ENCODE measurements at regions not wholly inside any gene's neighbourhood (a gene's known extent, or its start where the extent isn't known, plus 50 kb on each side); places are given as distances from the start of the nearest gene placed in this dataset.

DNA sequence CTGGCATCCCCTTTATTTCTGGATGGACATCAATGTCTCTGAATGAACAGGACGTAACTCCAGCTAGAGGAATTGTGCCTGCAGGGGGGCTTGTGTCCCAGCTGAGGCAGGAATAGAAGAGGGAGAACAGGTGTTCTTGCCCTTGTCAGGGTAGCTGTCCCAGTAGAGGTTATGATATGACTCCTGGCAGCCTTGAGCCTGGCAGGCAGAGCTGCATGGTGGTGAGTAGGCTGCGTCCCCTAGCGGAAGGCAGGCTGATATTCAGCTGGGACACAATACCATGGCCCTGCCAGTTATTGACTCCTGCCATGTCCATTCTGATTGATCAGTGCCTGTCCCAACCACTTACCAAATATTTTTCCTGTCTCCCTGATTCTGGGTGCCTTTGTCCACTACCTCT is 197.2 kb downstream of the RAP2A start:
- TF ChIP-seq, protein P1, sequence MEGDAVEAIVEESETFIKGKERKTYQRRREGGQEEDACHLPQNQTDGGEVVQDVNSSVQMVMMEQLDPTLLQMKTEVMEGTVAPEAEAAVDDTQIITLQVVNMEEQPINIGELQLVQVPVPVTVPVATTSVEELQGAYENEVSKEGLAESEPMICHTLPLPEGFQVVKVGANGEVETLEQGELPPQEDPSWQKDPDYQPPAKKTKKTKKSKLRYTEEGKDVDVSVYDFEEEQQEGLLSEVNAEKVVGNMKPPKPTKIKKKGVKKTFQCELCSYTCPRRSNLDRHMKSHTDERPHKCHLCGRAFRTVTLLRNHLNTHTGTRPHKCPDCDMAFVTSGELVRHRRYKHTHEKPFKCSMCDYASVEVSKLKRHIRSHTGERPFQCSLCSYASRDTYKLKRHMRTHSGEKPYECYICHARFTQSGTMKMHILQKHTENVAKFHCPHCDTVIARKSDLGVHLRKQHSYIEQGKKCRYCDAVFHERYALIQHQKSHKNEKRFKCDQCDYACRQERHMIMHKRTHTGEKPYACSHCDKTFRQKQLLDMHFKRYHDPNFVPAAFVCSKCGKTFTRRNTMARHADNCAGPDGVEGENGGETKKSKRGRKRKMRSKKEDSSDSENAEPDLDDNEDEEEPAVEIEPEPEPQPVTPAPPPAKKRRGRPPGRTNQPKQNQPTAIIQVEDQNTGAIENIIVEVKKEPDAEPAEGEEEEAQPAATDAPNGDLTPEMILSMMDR (conservative IDR thresholded peaks at IDR 0.05; ENCODE audit: control insufficient read depth, insufficient read depth, low read depth, low read length), result peak; percentile 7
- DNase-seq (ENCODE audit: low read depth), result no peak
- no peak overlapping the region for H3K4me3 ChIP-seq (ENCODE audit: control insufficient read depth, low read depth, low read length)

DNA sequence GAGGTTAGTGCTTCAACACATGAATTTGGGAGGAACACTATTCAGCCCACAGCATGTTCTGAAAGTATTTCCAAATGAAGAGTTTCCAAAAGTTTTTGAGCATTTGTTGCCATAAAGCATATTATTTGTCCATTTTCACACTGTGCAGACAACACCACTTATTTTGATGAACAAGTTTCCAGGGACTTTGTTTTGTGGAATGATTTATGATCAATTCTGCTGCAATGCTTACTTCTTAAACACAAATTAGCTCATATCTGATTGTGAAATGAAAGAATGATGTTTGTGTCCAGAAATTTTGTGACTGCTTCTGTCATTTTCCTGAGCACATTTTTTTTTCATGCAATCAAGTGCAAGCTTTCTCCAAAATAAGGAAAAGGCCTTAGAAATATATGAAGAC is 205.3 kb downstream of the RAP2A start:
- no peak overlapping the region for H3K4me3 ChIP-seq (ENCODE audit: control insufficient read depth, low read depth, low read length)
- TF ChIP-seq, protein P1 (conservative IDR thresholded peaks at IDR 0.05; ENCODE audit: control insufficient read depth, insufficient read depth, low read depth, low read length), result no peak
- peak; percentile 6 for DNase-seq (ENCODE audit: low read depth)

DNA sequence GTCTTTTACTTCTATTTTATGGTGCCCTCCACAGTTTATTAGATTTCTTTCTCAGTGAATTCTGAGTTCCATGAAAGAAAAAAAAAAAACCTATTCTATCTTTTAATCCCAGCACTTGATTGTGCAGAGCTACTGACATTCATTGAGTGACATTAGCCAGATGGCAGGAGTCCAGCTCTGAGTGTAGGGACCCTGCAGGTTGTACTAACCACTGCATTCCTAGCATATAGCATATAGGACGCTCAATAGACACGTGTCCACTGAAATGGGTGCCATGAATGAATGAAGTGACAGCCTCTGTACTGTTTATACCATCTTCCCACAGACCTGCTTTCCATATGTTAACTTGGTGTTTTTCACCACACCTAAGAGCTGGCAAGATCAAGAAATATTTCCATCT is 206.3 kb downstream of the RAP2A start:
- TF ChIP-seq, protein P1 (conservative IDR thresholded peaks at IDR 0.05; ENCODE audit: control insufficient read depth, insufficient read depth, low read depth, low read length), result no peak
- no peak overlapping the region for H3K4me3 ChIP-seq (ENCODE audit: control insufficient read depth, low read depth, low read length)
- DNase-seq (ENCODE audit: low read depth), result no peak

DNA sequence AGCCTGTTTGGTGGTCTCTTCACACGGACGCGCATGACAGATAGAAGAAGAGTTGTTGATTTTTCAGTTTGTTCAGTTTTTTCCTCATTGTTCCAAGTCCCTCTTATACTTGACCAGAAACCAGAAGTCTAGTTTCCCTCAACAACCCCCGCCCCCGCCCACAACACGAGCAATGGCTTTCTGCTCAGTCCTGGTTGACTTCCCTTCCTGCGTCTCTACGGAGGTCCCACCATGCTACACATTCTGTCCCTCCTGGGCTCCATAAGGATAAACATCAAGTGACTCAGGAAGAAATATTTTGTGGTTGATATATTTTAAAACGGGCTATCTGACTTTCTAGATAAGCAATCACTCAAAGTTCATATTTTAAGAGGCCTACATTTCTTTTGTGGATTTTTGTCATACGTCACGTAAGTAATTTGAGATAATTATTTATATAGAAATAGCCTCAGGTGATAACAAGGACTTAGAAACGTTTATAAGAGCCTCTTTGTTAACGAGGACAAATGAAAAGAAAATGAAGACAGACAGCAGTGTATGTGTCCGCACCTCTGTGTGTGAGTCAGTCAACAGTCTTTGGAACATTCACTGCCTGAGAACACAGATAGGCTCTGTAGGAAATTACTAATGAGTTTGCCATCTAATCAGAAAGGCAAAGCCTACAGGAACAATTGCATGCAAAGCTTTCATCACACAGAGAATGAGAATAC is 214.4 kb downstream of the RAP2A start:
- TF ChIP-seq, protein P1 (conservative IDR thresholded peaks at IDR 0.05; ENCODE audit: control insufficient read depth, insufficient read depth, low read depth, low read length), result no peak
- H3K4me3 ChIP-seq (ENCODE audit: control insufficient read depth, low read depth, low read length), result no peak overlapping the region
- DNase-seq (ENCODE audit: low read depth), result no peak

DNA sequence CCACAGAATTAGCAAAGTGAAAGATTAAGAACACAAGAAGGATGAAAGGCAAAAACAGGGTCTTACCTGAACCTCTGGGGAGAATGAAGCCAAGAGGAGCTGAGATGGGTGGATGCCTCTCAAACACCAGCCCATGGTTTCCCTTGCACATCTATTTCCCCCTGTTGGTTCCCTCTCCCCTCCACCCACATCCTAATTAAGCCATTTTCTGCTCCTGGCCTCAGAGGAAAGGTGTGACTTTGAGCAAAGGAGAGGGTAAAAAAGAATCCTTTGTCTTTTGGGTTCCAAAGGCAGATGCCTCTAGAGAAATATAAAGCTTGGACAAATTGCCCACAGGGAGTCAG is 214.9 kb downstream of the RAP2A start:
- DNase-seq (ENCODE audit: low read depth), result no peak
- H3K4me3 ChIP-seq (ENCODE audit: control insufficient read depth, low read depth, low read length), result no peak overlapping the region
- TF ChIP-seq, protein P1 (conservative IDR thresholded peaks at IDR 0.05; ENCODE audit: control insufficient read depth, insufficient read depth, low read depth, low read length), result no peak

DNA sequence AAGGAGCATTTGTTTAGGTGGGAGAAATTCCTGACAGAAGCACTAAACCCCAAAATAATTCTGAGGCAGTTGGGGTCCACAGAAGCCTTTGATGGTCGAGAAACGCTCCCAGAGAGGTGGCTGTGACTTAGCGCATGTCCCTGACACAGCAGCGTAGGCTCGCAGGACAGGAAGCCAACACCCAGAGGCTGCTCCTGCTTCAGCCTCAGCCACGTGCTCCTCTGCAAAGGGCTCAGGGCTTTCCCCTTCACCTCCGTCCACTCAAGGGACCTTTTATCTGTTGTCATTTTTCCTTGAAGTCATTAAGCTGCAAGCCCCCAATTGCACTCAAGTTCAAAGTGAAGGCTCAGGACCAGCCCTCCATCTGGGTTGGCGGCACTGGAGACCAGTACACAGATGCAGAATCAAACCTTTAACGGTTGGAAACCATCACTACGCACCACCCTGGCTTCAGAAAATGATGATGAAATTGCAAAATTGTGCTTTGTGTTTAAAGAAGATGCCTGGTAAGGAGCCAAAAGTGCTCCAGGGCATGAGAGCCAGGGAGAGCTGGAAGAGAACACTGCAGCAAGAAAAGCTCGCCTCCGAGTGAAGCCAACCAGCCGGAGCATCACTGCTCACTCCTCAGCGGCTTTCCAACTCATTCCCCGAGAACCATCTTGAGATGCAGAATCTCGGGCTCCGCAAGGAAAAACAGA is 219.6 kb downstream of the RAP2A start:
- DNase-seq (ENCODE audit: low read depth), result no peak
- TF ChIP-seq, protein P1 (conservative IDR thresholded peaks at IDR 0.05; ENCODE audit: control insufficient read depth, insufficient read depth, low read depth, low read length), result no peak
- H3K4me3 ChIP-seq (ENCODE audit: control insufficient read depth, low read depth, low read length), result no peak overlapping the region
